Astrocyte (in vitro differentiated cells and primary cell): ENCODE measurements at regions not wholly inside any gene's neighbourhood (a gene's known extent, or its start where the extent isn't known, plus 50 kb on each side); places are given as distances from the start of the nearest gene placed in this dataset.

Experiments used
- EZH2 ChIP-seq: IDR thresholded peaks from 2 replicates; pipeline ENCODE4 v1.6.1; 2012; ENCODE audit warnings: mild to moderate bottlenecking, low read length, inconsistent platforms; ENCODE audit not compliant: insufficient read depth
- TF ChIP-seq, protein P1 (sequence below): IDR thresholded peaks from 2 replicates; pipeline ENCODE4 v1.5.1; 2011; ENCODE audit warnings: low read depth, mild to moderate bottlenecking, inconsistent platforms, low read length, moderate library complexity; ENCODE audit not compliant: insufficient read depth

- TF ChIP-seq, protein P1, sequence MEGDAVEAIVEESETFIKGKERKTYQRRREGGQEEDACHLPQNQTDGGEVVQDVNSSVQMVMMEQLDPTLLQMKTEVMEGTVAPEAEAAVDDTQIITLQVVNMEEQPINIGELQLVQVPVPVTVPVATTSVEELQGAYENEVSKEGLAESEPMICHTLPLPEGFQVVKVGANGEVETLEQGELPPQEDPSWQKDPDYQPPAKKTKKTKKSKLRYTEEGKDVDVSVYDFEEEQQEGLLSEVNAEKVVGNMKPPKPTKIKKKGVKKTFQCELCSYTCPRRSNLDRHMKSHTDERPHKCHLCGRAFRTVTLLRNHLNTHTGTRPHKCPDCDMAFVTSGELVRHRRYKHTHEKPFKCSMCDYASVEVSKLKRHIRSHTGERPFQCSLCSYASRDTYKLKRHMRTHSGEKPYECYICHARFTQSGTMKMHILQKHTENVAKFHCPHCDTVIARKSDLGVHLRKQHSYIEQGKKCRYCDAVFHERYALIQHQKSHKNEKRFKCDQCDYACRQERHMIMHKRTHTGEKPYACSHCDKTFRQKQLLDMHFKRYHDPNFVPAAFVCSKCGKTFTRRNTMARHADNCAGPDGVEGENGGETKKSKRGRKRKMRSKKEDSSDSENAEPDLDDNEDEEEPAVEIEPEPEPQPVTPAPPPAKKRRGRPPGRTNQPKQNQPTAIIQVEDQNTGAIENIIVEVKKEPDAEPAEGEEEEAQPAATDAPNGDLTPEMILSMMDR: no peak
- TF ChIP-seq EZH2: no peak
These were observed 416.9 kb upstream of the ZFHX3 start for GRCh38 chr16:73464834-73465233.
